DMS114 treated with DMSO at 0.1 percent for 48 hours (cell line): ENCODE measurements at regions not wholly inside any gene's neighbourhood (a gene's known extent, or its start where the extent isn't known, plus 50 kb on each side); places are given as distances from the start of the nearest gene placed in this dataset.

Experiments
- DNase-seq: peaks from one replicate; lab custom pipeline; 2025; ENCODE audit not compliant: unreplicated experiment; lab: John Stamatoyannopoulos, UW

DNA sequence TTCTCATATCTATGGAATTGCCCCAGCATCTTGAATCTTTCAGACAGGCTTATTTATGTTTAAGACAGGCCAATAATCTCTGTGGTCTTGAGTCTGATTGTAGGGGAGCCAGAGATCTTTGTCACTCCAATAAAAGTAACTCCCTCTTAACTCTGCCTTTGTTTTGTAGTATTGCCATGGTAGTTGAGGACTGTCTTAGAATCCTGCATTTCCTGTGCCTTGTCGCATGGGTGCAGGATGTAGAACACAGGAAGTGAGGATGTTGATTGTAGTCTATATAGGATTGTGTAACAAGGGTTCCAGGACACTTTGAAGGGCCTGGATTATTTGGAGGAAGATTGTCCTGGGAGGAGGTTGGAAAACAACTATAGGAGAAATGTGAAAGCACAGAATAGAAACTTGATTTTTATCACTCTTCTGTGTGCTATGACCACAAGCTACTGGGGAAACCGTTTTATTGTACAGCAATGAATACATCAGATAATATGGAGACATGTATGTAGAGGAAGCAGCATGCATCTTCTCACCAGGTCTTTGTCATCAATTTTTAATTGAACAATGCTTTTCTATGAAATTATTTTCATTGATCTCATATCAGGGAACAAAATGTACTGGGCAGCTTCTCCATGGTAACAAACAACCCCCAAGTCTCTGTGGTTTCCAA lies 411.7 kb downstream of the FGF9 start:
- no peak for DNase-seq

DNA sequence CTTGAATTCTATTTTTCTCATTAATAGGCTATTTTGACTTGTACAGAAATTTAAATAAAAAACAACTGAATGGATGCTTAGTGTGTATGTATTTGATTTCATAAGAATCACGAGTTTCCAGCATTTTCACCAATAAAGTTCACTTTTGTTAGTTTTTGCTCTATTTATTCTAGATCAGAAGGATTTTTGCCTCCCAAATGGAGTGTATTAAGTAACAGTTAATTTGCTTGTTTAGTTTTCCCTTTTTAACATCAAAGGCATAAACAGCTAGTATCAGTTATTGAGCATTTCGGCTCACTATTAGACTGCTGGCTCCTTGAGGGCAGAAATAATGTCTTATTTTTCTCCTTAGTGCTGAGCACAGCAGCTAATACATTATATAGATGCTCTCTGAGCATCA lies 414.1 kb downstream of the FGF9 start:
- DNase-seq: no peak

DNA sequence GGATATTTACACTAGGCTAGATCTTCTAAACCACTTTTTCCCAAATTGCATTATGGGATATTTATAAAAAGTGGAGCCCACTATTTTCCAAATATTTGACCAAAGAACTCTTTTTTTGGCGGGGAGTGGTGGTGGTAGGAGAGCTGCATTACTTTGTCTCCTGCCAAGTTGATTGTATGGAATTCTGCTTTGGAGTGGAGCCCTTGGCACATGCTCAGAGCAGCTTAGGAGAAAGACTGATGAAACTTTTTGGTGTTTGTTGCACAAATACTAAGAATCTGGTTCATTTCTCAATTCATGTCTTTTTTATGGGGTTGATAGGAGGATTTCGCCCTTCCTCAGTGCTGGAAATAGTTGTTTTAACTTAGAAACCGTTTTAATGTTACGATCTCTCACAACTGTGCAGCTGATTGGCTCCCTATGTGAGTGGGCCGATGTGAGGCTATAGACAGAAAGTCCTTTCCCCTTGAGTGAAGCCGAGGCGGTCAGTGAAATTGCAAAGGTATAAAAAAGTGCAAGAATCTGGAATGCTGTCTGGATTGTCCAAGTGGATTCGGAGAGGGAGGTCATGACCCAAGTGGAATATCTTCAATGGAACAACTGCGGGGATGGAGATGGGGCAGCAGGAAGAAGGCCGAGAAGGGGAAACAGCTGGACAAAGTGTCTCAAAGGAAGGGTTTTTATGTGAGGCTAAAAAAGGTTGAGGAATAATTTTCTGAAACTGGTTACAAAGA lies 415.9 kb downstream of the FGF9 start:
- no peak for DNase-seq

DNA sequence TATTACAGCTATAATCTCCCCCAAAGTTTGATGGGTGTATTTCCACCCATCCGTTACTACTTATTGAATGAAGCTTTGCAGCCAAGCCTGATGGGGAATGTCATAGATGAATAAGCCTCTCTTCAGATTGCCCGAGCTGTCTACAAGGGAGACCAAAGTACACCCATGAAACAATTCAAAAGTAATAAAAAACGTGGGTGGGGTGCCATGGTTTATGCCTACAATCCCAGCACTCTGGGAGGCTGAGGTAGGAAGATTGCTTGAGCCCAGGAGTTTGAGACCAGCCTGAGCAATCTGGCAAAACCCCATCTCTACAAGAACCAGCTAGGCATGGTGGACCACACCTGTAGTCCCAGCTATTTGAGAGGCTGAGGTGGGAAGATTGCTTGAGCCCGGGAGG lies 419.2 kb downstream of the FGF9 start:
- DNase-seq: no peak

DNA sequence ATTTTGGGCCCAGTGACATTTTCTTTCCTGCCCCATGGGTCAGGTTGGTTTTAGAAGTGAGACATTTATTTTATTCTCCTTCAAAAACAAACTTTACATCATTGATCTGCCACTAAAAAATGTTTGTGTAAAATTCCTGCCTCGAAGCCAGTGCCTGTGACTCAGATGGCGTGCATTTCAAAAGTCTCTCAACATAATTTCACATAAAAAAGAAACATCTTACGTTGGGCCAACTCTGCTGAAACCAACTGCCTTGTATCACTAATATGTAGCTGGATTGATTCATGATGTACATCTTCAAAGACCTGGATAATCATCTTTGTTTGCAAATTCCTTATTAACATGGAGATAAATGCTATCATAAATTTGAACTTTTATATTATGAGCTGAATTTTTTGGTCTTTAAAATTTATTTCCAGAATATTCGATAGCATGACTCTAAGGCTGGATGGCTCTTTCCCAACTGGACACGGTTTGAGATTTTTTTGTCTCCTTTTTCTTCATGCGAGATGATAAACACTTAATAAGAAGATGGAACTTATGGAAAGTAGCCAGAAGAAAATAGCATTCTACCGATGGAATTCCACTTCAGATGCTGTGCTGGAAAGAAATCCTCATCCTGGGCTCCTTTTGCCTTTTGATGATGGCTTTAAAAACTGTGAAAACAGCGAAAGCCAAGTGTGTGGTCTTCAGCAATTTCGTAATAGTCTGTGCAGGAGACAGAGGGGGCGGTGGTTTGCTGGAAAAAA lies 420.5 kb downstream of the FGF9 start:
- no peak for DNase-seq

DNA sequence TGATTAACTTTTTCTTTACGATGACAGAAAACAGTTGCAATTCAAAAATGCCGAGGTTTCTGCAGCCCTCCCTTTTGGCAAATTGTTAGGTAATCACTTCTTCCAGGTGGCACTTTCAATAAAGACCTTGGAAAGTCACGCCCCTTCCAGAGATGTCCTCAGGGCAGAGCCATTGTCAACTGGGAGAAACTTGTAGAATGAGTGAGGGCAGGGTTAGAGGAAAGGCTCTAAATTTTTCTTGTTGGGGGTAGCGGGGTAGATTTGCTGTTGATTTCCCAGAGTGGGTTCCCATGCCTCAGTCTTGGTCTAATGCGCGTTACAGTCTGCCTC lies 421.1 kb downstream of the FGF9 start:
- no peak for DNase-seq

DNA sequence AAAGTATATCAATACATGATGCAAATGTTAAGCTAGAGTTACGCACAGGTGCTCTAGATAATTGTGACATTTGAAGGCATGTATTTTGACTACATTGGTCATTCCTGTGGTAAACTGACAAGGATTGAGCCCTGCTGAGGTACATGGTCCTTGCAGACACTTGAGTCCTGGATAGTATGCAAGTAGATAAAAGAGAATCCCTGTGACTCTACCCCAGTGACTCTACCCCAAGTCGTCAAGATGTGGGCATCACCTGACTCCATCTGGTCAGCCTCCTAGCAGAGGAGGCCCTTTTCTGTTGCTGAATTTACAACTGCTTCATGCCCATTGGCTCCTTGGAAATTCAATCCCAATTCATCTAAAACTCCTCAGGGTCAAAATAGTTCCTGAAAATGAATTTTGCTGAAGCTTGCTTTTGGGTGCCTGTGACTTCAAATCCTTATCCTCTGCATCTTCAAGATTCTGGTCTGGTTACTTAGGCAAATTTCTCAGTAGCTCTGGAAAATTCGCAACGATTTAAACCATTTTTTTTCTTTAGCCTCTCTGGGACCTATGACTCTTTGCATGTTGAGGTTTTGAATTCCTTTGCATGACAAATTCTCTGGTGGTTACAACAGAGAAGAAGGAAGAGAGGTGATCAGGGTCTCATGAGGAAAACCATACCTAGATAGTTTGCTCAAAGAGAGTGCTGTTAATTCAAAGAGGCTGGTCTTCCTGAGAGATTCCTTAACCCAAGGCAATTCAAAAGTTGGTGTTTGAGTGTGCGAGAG lies 422.1 kb downstream of the FGF9 start:
- no peak for DNase-seq

DNA sequence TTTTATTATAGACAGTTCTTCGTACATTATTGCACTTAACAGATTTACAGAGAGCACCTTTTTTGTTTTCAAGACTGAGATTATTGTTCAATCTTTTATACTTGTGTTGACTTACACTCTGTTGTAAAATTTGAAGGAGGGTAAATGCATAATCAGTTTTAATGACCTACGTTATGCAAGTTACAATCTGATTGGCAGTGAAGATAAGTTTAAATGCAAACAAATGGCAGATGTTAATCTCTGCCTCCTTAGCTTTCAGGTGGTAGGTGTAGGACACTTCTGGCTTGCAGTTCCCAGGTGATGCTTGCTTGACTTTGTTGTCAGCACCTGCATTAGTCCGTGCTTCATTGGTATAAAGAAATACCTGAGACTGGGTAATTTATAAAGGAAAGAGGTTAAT lies 424.9 kb downstream of the FGF9 start:
- no peak for DNase-seq

DNA sequence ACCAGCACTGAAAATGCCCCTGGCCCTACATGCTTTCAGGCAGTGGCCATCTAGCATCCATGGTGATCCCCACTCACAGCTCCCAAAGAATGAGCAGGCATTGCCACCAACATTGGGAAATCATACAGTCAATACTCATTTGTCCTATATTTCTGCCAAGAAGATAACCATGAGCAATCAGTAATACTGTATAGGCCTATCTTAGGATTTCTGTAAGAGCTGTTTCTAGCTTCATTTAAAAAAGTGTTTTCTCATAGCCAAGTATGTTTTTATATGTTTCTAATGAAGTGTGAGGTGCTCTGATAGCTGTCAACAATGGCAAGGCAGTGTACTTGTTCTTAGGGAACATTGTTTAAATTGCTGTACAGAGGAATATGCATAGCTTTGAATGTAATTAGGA lies 428.7 kb downstream of the FGF9 start:
- no peak for DNase-seq

DNA sequence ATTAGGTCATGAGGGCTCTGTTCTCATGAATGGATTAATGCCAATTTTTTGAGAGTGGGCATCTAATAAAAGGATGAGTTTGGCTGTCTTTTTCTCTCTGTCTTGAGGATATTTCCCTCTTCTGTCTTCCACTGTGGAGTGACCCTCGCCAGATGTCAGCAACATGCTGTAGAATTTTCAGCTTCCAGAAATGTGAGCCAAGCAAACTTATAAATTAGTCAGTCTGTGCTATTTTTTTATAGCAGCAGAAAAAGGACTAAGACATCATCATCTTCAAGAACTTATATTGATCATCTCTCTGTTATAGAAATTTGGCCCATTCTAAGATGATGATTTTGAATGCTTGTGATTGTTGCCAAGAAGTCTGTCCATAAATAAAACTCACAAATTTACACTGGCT lies 431.4 kb downstream of the FGF9 start:
- DNase-seq: no peak

DNA sequence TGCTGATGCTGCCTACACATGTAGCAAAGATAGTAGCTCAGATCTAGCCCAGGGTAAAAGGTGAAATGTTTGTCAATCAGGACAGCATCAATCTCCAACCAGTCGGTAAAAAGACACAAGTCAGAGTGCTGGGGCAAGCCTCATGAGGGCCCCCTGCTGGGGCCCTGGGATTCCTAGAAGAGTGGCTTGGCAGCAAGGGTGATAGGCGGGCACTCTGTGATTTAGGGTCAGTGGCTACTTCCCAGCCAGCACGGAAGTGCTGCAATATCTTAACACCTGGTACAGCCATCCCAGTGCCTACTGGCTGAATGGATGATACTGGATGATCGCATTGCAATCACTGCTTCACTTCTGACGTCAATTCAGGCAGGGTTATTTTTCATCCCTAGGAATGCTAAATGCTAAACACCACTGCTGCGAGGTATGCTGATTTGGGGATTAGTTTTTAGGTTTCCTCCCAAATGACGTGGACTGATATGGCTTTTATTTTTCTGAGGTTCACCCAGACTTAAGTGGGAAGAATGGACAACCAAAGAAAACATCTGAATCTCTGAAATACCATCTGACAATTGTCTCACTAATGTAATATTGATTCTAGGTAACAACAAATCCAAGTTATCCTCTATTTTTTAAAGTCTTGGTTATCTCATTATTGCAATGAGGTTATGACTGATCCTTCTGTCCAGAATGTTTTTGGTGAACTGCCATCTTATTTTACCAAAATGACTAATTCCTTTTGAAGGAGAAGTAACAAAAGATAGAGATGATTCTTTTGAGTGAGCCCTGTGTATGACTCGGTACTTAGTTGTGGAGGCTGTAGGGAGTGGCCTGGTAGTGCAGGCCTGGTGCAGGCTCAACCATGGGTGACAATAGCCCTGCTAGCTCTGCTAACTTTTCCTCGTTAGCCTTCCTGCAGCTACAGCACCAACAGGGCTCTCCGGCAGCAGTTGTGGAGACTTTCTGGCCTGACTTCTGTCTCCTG lies 432.5 kb downstream of the FGF9 start:
- DNase-seq: no peak

DNA sequence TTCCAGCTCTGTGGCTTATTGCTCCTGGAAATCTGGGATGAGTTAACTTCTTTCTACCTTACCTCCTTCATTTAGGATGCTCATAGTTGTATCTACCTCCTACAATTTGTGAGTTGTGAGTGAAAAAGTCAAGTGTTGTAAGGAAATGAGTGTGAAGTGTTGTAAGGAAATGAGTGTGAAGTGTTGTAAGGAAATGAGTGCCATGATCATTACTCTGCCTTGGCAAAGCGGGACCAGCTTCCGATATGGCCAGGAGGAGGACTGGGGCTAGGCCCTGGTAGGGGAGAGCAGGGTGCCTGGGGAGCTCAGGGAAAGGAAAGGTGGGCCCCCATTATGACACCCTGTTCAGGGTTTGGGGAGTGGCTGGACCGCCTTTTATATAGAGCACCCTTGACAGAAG lies 435.2 kb downstream of the FGF9 start:
- no peak for DNase-seq

DNA sequence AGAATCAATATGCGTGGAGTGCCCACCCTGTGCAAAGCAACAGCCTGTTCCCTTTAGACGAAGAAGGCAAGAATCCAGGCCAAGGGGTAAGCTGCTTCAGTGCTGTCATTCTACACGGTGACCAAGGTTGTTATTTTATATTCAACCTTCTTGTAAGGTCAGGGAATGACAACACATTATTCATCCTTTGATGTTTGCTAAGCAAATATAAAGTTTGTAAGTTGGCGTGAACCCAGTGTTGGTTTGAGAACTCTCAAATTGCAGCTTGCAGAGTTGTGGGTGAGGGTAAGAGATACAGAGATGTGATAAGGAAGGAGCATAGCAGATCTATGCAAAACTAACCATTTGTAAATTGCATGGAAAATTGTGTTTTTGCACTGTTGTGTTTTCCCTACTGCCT lies 436.7 kb downstream of the FGF9 start:
- no peak for DNase-seq

DNA sequence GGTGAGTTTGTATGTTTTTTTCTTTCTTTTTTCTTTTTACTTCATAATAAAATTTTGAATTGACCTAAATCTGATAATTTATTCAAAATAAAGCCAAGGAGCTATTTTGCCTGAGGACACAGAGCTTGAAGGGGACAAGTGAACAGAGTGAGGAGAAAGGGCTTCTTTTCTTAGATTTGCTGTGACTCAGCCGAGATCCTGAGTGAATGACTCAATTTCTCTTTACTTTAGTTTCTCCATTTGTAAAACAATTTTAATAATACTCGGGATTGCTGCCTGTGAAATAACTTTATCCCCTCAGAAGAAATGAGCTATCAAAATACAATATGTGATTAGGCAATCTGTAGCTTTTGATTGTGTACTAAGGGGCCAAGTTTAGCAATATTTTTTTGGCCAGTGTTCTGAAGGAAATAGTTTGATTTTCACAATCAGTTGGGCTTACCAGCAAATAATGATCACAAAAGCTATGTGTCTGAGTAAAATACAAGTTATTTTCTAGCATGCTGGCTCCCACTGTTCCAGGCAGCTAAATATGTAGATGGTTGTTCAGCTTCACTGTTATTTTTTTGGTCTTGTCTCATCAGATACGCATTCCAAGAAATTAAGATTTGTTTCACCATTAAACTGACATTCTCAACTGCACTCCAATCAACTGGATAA lies 437.5 kb downstream of the FGF9 start:
- no peak for DNase-seq

DNA sequence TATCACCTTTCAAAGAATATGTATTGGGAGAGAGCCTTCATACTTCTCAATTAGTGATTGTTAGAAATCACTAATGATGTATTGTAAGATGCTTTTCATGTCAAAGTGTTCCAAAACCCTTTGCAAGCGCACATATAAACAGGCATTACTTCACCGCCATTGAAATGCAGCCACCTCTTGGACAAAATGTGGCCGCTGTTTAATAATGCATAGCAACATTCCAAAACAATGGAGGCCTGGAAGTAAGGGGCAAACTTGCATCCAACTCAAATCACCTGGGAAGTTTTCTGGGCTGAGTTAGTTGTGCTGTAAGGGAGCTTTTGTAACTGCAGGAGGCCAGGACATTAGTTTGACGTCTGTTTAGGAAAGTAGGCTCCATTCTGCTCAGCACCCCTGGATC lies 438.1 kb downstream of the FGF9 start:
- no peak for DNase-seq

DNA sequence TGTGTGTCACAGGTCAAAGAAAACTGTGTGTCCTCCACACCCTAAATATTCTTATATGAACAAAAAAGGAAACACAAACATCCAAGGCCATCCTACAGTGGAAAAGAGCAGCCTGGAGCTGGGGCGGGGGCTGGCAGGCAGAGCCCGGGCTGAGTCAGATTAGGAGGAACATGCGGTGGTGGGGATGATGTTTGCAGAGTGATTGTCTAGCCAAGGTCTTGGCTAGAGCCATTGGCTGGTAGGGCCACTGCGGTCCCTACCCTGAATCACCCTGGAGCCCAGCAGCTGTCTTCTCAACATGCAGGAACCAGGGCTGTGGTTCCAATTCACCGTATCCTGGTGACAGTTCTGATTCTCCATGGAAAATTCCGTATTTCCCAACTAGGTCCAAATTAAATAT lies 439.5 kb downstream of the FGF9 start:
- no peak for DNase-seq

DNA sequence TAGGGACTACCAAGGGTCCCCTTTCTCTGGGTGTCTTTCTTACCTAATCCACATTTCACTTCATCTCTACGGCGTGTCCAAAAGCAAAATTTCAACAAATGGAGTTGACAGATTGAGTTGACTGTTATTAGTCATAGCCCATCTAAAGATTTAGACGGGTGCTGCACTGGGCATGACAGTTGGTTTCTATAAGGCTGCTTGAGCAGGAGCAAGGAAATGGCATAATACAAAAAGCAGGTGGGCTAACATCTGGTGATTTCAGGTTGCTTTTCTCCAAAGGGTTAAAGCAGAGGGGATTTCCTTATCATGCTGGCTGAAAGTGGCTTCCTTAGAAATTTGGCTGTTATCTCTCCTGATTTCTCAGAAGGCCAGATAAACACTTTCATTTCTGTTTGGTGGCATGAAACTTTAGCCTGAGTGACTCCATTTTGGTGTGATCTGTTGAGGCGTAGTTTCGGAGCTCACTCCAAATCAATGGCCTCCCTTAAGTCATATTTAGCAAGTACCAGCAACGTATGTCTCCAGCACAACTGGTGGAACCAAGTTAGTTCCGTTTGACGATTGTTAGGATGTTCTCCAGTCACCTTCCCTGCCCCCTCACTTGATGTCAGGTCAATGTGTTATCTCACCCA lies 440.4 kb downstream of the FGF9 start:
- DNase-seq: no peak

DNA sequence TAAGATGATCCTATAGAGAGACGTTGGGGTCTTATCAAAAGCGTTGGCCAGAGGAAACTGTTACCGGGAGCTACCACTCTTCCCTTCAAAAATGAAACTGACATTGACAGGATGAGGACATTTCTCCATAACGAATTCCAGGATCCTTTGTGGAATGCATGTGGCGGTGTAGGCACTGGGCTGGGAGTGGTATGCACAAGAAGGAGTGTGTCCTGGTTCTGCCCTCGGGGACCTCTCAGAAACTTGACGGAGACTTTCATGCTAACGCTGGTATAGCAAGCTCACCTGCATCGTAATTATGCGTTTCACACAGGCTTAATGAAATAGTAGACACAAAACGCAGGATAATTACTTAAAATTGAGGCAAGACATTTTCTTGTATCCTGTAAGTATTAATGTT lies 441.1 kb downstream of the FGF9 start:
- DNase-seq: no peak

DNA sequence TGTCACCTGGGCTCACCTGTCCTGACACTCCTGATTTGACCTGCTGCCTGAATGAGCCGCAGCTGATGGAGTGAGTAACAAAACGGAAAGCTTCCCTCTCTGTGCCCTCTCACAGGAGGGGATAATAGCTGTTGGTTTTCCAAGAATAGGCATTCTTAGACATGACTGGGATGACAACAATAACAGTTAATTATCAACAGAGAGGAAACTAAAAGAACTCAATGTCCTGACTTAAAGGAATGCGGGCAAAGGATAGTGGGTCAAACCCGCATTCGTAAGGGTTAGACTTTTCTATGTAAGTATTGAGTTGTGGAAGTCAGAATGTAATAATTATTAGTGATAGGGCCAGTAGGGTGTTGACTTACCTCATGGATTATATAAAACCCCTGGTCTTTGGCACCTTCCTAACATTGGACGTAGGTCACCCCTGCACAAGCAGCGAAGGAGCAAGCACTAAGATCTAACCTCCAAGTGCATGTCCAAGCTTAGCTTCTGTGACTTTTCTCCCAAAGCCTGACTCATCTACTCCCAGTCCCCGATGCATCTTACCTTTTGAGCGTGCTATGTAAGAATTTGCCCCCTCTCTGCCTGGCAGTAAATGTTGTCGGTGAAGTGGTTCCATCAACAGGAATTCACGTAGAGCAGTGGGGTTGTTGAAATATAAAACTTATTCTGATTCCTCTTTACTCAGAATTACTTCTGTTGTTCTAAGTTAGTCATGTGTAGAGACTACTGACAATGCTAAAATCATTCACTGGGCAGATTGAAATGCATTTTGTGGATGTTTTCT lies 442.3 kb downstream of the FGF9 start:
- no peak for DNase-seq
